Keratinocyte (primary cell): ENCODE measurements at regions not wholly inside any gene's neighbourhood (a gene's known extent, or its start where the extent isn't known, plus 50 kb on each side); places are given as distances from the start of the nearest gene placed in this dataset.

Experiments
- DNase-seq: peaks from one replicate; pipeline ENCODE4 v3.0.0-alpha.2; 2011; ENCODE audit warnings: low read depth, missing footprints, low spot score
- FAIRE-seq: peaks from 2 replicates; lab custom pipeline; 2011; peaks lifted over from hg19 to GRCh38; lab: Jason Lieb, UNC
- H2AFZ ChIP-seq: 2 replicates; pipeline ENCODE4 v1.6.0; 2012; ENCODE audit warnings: low read length, control low read depth, inconsistent platforms; ENCODE audit not compliant: control insufficient read depth
- H3K27ac ChIP-seq: 2 replicates; pipeline ENCODE4 v1.5.1; 2011; ENCODE audit warnings: low read length; ENCODE audit not compliant: control insufficient read depth, insufficient read depth
- H3K27me3 ChIP-seq: 3 replicates; pipeline ENCODE4 v1.6.0; 2011; ENCODE audit warnings: low read length; ENCODE audit not compliant: control insufficient read depth, insufficient read depth; ENCODE audit errors: extremely low read depth
- H3K36me3 ChIP-seq, 2 experiments: 2 replicates in 1 of 2; 3 replicates in 1 of 2; pipeline ENCODE4 v1.5.1; 2011; ENCODE audit warnings: low read length in 2 of 2, mild to moderate bottlenecking in 1 of 2; ENCODE audit not compliant: control insufficient read depth in 2 of 2, insufficient read depth in 2 of 2; ENCODE audit errors: extremely low read depth in 1 of 2
- H3K4me1 ChIP-seq: 3 replicates; pipeline ENCODE4 v1.5.1; 2011; ENCODE audit warnings: low read length; ENCODE audit not compliant: control insufficient read depth, insufficient read depth; ENCODE audit errors: extremely low read depth
- H3K4me2 ChIP-seq: 3 replicates; pipeline ENCODE4 v1.6.0; 2011; ENCODE audit warnings: low read depth, low read length; ENCODE audit not compliant: control insufficient read depth, insufficient read depth; ENCODE audit errors: extremely low read depth
- H3K4me3 ChIP-seq, 3 experiments: fragments of 200-600 bp in 1 of 3; sonication (generic) in 1 of 3; 2 replicates in 2 of 3; 3 replicates in 1 of 3; pipeline ENCODE4 v1.5.1; 2011 to 2016; ENCODE audit warnings: low read length in 3 of 3, mild to moderate bottlenecking in 3 of 3, control low read depth in 2 of 3, inconsistent platforms in 1 of 3, low read depth in 1 of 3, mixed read lengths in 1 of 3, mixed run types in 1 of 3, moderate library complexity in 1 of 3; ENCODE audit not compliant: control insufficient read depth in 2 of 3, insufficient read depth in 2 of 3; ENCODE audit errors: extremely low read depth in 1 of 3
- H3K79me2 ChIP-seq: 2 replicates; pipeline ENCODE4 v1.6.0; 2012; ENCODE audit warnings: low read length; ENCODE audit not compliant: control insufficient read depth, insufficient read depth
- H3K9ac ChIP-seq: 3 replicates; pipeline ENCODE4 v1.6.0; 2011; ENCODE audit warnings: low read length; ENCODE audit not compliant: control insufficient read depth, insufficient read depth; ENCODE audit errors: extremely low read depth
- H3K9me1 ChIP-seq: 3 replicates; pipeline ENCODE4 v1.6.0; 2011; ENCODE audit warnings: low read length; ENCODE audit not compliant: control insufficient read depth, insufficient read depth; ENCODE audit errors: extremely low read depth
- H3K9me3 ChIP-seq: 2 replicates; pipeline ENCODE4 v1.5.1; 2012; ENCODE audit warnings: low read depth, low read length; ENCODE audit not compliant: control insufficient read depth
- H4K20me1 ChIP-seq: 3 replicates; pipeline ENCODE4 v1.6.0; 2011; ENCODE audit warnings: low read length; ENCODE audit not compliant: control insufficient read depth, insufficient read depth; ENCODE audit errors: extremely low read depth
- CTCF ChIP-seq, 3 experiments: IDR thresholded peaks in 1 of 3; conservative IDR thresholded peaks in 1 of 3; optimal IDR thresholded peaks in 1 of 3; 2 replicates in 2 of 3; 3 replicates in 1 of 3; pipeline versions ENCODE3 to v1.5.1; 2011; ENCODE audit warnings: low read length in 3 of 3, mild to moderate bottlenecking in 3 of 3, moderate library complexity in 2 of 3, control low read depth in 1 of 3, inconsistent platforms in 1 of 3; ENCODE audit not compliant: insufficient read depth in 2 of 3; ENCODE audit errors: extremely low read depth in 1 of 3
- EZH2 ChIP-seq: IDR thresholded peaks from one replicate; pipeline ENCODE4 v1.6.1; 2012; ENCODE audit warnings: inconsistent platforms, mild to moderate bottlenecking, low read length, moderate library complexity
- dilution Hi-C: fragments of 300-500 bp; cut with MboI; formaldehyde crosslinking; loops from one replicate; pipeline ENCODE4 v1.7.0; 2020; ENCODE audit warnings: low sequenced_read_pairs; ENCODE audit not compliant: extremely low pct_ligation_motif_present

DNA sequence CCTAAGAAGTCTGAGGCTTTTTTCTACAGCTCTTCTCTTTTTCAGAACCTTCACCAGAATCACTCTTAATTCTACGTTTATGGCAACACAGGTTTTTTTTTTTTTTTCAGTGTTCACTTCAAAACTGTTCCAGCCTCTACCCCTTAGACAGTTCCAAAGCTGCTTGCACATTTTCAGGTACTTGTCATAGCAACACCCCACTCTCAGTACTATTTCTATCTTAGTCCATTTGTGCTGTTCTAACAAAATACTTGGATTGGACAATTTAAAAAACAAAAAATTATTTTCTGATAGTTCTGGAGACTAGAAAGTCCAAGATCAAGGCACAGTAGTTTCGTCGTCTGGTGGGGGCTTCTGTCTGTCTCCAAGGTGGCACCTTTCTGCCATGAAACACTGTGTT is 340.9 kb upstream of the RPS23 start:
- no peak overlapping the region for H3K9ac ChIP-seq
- no peaks in the 10 kb centered on the region for H3K79me2 ChIP-seq
- H3K9me3 ChIP-seq = no peaks in the 10 kb centered on the region
- H3K4me3 ChIP-seq = no peak overlapping the region
- no peaks in the 10 kb centered on the region for H3K9me1 ChIP-seq
- no peaks in the 10 kb centered on the region for H3K36me3 ChIP-seq
- no peak overlapping the region for H3K27ac ChIP-seq
- H3K4me2 ChIP-seq = no peak overlapping the region
- FAIRE-seq (no peak), DNase-seq (no peak)
- dilution Hi-C loops = no loop called here
- H3K4me1 ChIP-seq = no peaks in the 10 kb centered on the region
- H2AFZ ChIP-seq = no peak overlapping the region
- TF ChIP-seq CTCF (optimal IDR thresholded peaks at IDR 0.05 in 1 of 3, IDR thresholded peaks at IDR 0.05 in 1 of 3, conservative IDR thresholded peaks at IDR 0.05 in 1 of 3; ENCODE audit: extremely low read depth in 1 of 3, insufficient read depth in 2 of 3, low read length in 3 of 3) = no peak
- no peak for TF ChIP-seq EZH2
- H3K27me3 ChIP-seq = no peaks in the 10 kb centered on the region
- no peaks in the 10 kb centered on the region for H4K20me1 ChIP-seq

DNA sequence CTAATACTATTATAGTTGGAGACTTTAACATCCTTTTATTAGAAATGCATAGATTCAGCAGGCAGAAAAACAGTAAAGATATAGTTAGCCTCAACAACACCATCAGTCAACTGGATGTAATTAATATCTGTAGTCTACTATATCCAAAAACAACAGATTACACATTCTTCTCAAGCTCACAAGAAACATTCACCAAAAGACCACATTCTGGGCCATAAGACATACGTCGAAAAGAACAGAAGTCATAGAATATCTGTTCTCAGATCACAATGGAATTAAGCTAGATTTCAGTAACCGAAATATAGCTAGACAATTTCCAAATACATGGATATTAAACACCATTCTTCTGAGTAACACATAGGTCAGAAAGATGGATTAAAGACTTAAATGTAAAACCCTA is 336.6 kb upstream of the RPS23 start:
- TF ChIP-seq CTCF (optimal IDR thresholded peaks at IDR 0.05 in 1 of 3, IDR thresholded peaks at IDR 0.05 in 1 of 3, conservative IDR thresholded peaks at IDR 0.05 in 1 of 3; ENCODE audit: extremely low read depth in 1 of 3, insufficient read depth in 2 of 3, low read length in 3 of 3) (no peak), EZH2 (no peak)
- H3K4me3 ChIP-seq = no peak overlapping the region
- no peak for DNase-seq
- H3K27ac ChIP-seq = no peak overlapping the region
- H3K9ac ChIP-seq = no peak overlapping the region
- H3K4me2 ChIP-seq = no peak overlapping the region
- H3K27me3 ChIP-seq = no peaks in the 10 kb centered on the region
- H3K79me2 ChIP-seq = no peaks in the 10 kb centered on the region
- no peaks in the 10 kb centered on the region for H3K4me1 ChIP-seq
- dilution Hi-C loops = no loop called here
- H3K9me3 ChIP-seq = no peaks in the 10 kb centered on the region
- FAIRE-seq = no peak
- no peak overlapping the region for H2AFZ ChIP-seq
- no peaks in the 10 kb centered on the region for H4K20me1 ChIP-seq
- H3K9me1 ChIP-seq = no peaks in the 10 kb centered on the region
- no peaks in the 10 kb centered on the region for H3K36me3 ChIP-seq
